ENCODE measurements at regions not wholly inside any gene's neighbourhood (a gene's known extent, or its start where the extent isn't known, plus 50 kb on each side); places are given as distances from the start of the nearest gene placed in this dataset.

DNA sequence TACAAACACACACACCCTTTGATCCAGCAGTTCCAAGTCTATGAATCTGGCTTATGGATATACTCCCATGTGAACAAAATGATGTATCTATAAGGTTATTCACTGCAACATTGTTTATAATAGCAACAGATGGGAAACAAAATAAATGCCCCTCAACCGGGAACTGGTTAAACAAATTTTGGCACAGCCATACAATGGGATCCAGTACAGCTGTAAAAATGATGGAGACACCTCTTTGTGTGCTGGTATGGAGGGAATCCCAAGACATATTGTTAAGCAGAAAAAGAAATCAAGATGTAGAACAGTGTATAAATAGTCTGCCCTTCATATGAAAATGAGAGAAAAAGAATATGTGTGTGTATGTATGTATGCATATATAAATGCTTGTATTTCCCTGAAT, 155.5 kb downstream of the SNX10 start:
- TF ChIP-seq, protein P1, sequence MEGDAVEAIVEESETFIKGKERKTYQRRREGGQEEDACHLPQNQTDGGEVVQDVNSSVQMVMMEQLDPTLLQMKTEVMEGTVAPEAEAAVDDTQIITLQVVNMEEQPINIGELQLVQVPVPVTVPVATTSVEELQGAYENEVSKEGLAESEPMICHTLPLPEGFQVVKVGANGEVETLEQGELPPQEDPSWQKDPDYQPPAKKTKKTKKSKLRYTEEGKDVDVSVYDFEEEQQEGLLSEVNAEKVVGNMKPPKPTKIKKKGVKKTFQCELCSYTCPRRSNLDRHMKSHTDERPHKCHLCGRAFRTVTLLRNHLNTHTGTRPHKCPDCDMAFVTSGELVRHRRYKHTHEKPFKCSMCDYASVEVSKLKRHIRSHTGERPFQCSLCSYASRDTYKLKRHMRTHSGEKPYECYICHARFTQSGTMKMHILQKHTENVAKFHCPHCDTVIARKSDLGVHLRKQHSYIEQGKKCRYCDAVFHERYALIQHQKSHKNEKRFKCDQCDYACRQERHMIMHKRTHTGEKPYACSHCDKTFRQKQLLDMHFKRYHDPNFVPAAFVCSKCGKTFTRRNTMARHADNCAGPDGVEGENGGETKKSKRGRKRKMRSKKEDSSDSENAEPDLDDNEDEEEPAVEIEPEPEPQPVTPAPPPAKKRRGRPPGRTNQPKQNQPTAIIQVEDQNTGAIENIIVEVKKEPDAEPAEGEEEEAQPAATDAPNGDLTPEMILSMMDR (IDR thresholded peaks at IDR 0.05; ENCODE audit: poor library complexity): no peak
- TF ChIP-seq EZH2 (IDR thresholded peaks at IDR 0.05; ENCODE audit: borderline replicate concordance): no peak

Data from hepatocyte (in vitro differentiated cells).